ENCODE measurements at regions not wholly inside any gene's neighbourhood (a gene's known extent, or its start where the extent isn't known, plus 50 kb on each side); places are given as distances from the start of the nearest gene placed in this dataset.

GRCh38 chr10:111545861-111546605 is 469.2 kb downstream of the ADRA2A start:
- TF ChIP-seq CTCF (IDR thresholded peaks at IDR 0.05) = no peak
- no peak for TF ChIP-seq POLR2A (IDR thresholded peaks at IDR 0.05)
- no peak for TF ChIP-seq EP300 (IDR thresholded peaks at IDR 0.05)
